AG04449 (cell line): ENCODE measurements at regions not wholly inside any gene's neighbourhood (a gene's known extent, or its start where the extent isn't known, plus 50 kb on each side); places are given as distances from the start of the nearest gene placed in this dataset.

ENCODE experiments used
- CTCF ChIA-PET: fragments of 350-600 bp; formaldehyde crosslinking; extraction: SDS; loops from one replicate; lab custom pipeline; 2021; ENCODE audit warnings: antibody characterized with exemption; lab: Yijun Ruan, JAX
- POLR2A ChIA-PET: fragments of 400-600, 350-600 bp; formaldehyde crosslinking; extraction: SDS; loops from one replicate; lab custom pipeline; 2020; ENCODE audit warnings: antibody characterized with exemption, inconsistent platforms; lab: Yijun Ruan, JAX
- DNase-seq: peaks from one replicate; pipeline ENCODE4 v3.0.0-alpha.2; 2010; ENCODE audit warnings: low read depth, low spot score
- H3K4me3 ChIP-seq: 2 replicates; pipeline ENCODE4 v1.5.1; 2011; ENCODE audit warnings: low read depth, mild to moderate bottlenecking, control low read depth, low read length
- CTCF ChIP-seq: IDR thresholded peaks from one replicate; pipeline ENCODE4 v1.5.1; 2011; ENCODE audit warnings: mild to moderate bottlenecking, moderate library complexity, low read length, control low read depth, inconsistent platforms; ENCODE audit not compliant: insufficient read depth; ENCODE audit errors: missing control alignments

GRCh38 chr4:174438711-174439110 is 83.6 kb downstream of the HPGD start:
- H3K4me3 ChIP-seq, result no peak overlapping the region
- DNase-seq, result no peak
- no peak for TF ChIP-seq CTCF
- POLR2A ChIA-PET, result no interaction called here
- CTCF ChIA-PET, result no interaction called here

- CTCF ChIA-PET, result no interaction called here
- POLR2A ChIA-PET, result no interaction called here
- H3K4me3 ChIP-seq, result no peak overlapping the region
- no peak for TF ChIP-seq CTCF
- no peak for DNase-seq
These were observed 84.5 kb downstream of the HPGD start for GRCh38 chr4:174437749-174438148.

GRCh38 chr4:174437324-174437723 is 85.0 kb downstream of the HPGD start:
- CTCF ChIA-PET, result no interaction called here
- POLR2A ChIA-PET, result no interaction called here
- H3K4me3 ChIP-seq, result no peak overlapping the region
- no peak for TF ChIP-seq CTCF
- no peak for DNase-seq

GRCh38 chr4:174436377-174436776 is 85.9 kb downstream of the HPGD start:
- no peak for TF ChIP-seq CTCF
- H3K4me3 ChIP-seq, result no peak overlapping the region
- ChIA-PET POLR2A (no interaction called here), CTCF (no interaction called here)
- DNase-seq, result no peak

GRCh38 chr4:174435974-174436373 is 86.3 kb downstream of the HPGD start:
- no peak for DNase-seq
- POLR2A ChIA-PET, result no interaction called here
- no peak overlapping the region for H3K4me3 ChIP-seq
- CTCF ChIA-PET, result no interaction called here
- no peak for TF ChIP-seq CTCF

GRCh38 chr4:174434455-174434854 is 87.8 kb downstream of the HPGD start:
- CTCF ChIA-PET, result no interaction called here

More at GRCh38 chr4:174434455-174434854, 87.8 kb downstream of the HPGD start:
- TF ChIP-seq CTCF, result no peak
- DNase-seq, result no peak
- POLR2A ChIA-PET, result no interaction called here
- H3K4me3 ChIP-seq, result no peak overlapping the region
